Neural progenitor cell (in vitro differentiated cells): ENCODE measurements at regions not wholly inside any gene's neighbourhood (a gene's known extent, or its start where the extent isn't known, plus 50 kb on each side); places are given as distances from the start of the nearest gene placed in this dataset.

ENCODE experiments used
- EZH2 ChIP-seq: fragments of 200-600 bp; sonication (generic); IDR thresholded peaks from 2 replicates; pipeline ENCODE4 v1.6.1; 2017; ENCODE audit warnings: antibody characterized with exemption, mild to moderate bottlenecking, moderate library complexity
- EZH2phosphoT487 ChIP-seq: fragments of 200-600 bp; sonication (generic); IDR thresholded peaks from 2 replicates; pipeline ENCODE4 v1.6.1; 2017; ENCODE audit warnings: antibody characterized with exemption
- TF ChIP-seq, protein P1 (sequence below): fragments of 200-600 bp; sonication (generic); IDR thresholded peaks from 2 replicates; pipeline ENCODE4 v1.5.1; 2017; ENCODE audit warnings: antibody characterized with exemption, mild to moderate bottlenecking

DNA sequence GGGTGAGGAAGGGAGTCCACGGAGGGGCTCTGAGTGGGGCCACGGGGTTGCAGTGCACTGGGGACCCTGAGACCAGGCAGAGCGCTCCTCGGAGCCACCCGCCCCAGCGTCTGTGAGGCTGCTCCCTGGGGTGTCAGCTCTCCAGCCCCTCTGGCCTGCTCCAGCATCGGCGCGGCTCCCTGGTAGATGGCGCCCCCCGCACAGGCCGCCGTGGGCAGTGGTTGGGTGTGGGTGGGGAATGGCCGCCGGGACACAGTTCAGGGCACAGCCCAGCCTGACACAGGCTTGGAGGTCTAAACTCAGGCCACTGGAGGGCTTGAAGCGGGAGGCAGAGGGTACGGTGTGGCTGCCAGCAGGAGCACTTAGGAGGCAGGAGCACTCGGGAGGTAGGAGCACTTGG, 222.6 kb upstream of the PPP2R2D start:
- TF ChIP-seq, protein P1, sequence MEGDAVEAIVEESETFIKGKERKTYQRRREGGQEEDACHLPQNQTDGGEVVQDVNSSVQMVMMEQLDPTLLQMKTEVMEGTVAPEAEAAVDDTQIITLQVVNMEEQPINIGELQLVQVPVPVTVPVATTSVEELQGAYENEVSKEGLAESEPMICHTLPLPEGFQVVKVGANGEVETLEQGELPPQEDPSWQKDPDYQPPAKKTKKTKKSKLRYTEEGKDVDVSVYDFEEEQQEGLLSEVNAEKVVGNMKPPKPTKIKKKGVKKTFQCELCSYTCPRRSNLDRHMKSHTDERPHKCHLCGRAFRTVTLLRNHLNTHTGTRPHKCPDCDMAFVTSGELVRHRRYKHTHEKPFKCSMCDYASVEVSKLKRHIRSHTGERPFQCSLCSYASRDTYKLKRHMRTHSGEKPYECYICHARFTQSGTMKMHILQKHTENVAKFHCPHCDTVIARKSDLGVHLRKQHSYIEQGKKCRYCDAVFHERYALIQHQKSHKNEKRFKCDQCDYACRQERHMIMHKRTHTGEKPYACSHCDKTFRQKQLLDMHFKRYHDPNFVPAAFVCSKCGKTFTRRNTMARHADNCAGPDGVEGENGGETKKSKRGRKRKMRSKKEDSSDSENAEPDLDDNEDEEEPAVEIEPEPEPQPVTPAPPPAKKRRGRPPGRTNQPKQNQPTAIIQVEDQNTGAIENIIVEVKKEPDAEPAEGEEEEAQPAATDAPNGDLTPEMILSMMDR, result no peak
- TF ChIP-seq EZH2phosphoT487 (no peak), EZH2 (no peak)
